Thymus (tissue), 11 donors: ENCODE measurements at regions not wholly inside any gene's neighbourhood (a gene's known extent, or its start where the extent isn't known, plus 50 kb on each side); places are given as distances from the start of the nearest gene placed in this dataset.

Experiments
- DNase-seq, 9 donors: peaks; one replicate each; pipeline ENCODE4 v3.0.0-alpha.2; 2013; ENCODE audit warnings: low spot score in 9 of 9, low read depth in 6 of 9, missing footprints in 1 of 9
- H3K27ac ChIP-seq, 2 donors: one replicate each; pipeline ENCODE4 v1.5.1; 2013; ENCODE audit warnings: control low read depth in 1 of 2, low read depth in 1 of 2, low read length in 1 of 2, mild to moderate bottlenecking in 1 of 2, moderate library complexity in 1 of 2
- H3K27me3 ChIP-seq, 2 donors: one replicate each; pipeline ENCODE4 v1.5.1; 2013; ENCODE audit warnings: low read length in 1 of 2; ENCODE audit not compliant: control insufficient read depth in 2 of 2, insufficient read depth in 1 of 2
- H3K36me3 ChIP-seq, 2 donors: one replicate each; pipeline ENCODE4 v1.5.1; 2013; ENCODE audit warnings: low read length in 1 of 2, mild to moderate bottlenecking in 1 of 2, moderate library complexity in 1 of 2; ENCODE audit not compliant: control insufficient read depth in 2 of 2, insufficient read depth in 2 of 2
- H3K4me1 ChIP-seq, 2 donors: one replicate each; pipeline ENCODE4 v1.5.1; 2013; ENCODE audit warnings: low read length in 2 of 2; ENCODE audit not compliant: control insufficient read depth in 2 of 2, insufficient read depth in 2 of 2
- H3K4me3 ChIP-seq, 2 donors: one replicate each; pipeline ENCODE4 v1.5.1; 2013; ENCODE audit warnings: low read length in 2 of 2, control low read depth in 1 of 2, mild to moderate bottlenecking in 1 of 2
- H3K9me3 ChIP-seq, 2 donors: one replicate each; pipeline ENCODE4 v1.5.1; 2013; ENCODE audit warnings: low read length in 1 of 2, mild to moderate bottlenecking in 1 of 2; ENCODE audit not compliant: control insufficient read depth in 2 of 2, insufficient read depth in 1 of 2
- WGBS: extraction: QIAGEN DNeasy Blood & Tissue Kit; methylation state at CpG from one replicate; pipeline ENCODE4 v1.1.7; 2013; 5-methylcytosine and 5-hydroxymethylcytosine counted together
- donor health status: healthy.

- H3K36me3 ChIP-seq, result no peaks in the 10 kb centered on the region
- no peak overlapping the region for H3K27ac ChIP-seq
- WGBS, result 98% methylated on average over 1 of the region's 1 CpG
- H3K4me3 ChIP-seq, result no peak overlapping the region
- no peaks in the 10 kb centered on the region for H3K9me3 ChIP-seq
- H3K27me3 ChIP-seq, result no peaks in the 10 kb centered on the region
- DNase-seq, result no peak
- peaks cover 0 to 23% of the 10 kb centered on the region in 2 donors for H3K4me1 ChIP-seq
Measured at GRCh38 chr13:24090049-24090448, 70.5 kb upstream of the SPATA13 start.

DNA sequence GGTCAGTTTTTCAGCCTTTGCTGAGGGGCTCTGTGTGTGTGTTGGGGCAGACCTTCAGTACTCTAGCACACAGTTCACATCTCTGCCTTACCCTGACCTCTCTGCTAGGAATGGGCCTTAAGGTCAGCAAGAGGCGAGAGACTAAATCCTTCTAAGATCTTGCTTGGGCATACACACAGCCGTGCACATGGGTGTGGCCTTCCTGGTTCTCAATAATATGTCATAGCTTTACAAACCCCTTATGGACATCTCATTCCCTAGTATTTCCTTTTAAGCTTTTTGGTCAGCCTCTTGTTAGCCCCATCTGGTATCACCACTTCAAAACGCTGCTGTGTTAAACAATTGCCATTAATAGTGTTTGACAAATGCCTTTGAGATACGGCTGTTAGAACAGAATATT is 69.4 kb upstream of the SPATA13 start:
- no peak overlapping the region for H3K4me3 ChIP-seq
- H3K9me3 ChIP-seq, result no peaks in the 10 kb centered on the region
- peaks cover 0 to 13% of the 10 kb centered on the region in 2 donors for H3K4me1 ChIP-seq
- no peaks in the 10 kb centered on the region for H3K36me3 ChIP-seq
- H3K27me3 ChIP-seq, result no peaks in the 10 kb centered on the region
- DNase-seq, result no peak
- WGBS, result 98% methylated on average over 4 of the region's 4 CpGs
- no peak overlapping the region for H3K27ac ChIP-seq

DNA sequence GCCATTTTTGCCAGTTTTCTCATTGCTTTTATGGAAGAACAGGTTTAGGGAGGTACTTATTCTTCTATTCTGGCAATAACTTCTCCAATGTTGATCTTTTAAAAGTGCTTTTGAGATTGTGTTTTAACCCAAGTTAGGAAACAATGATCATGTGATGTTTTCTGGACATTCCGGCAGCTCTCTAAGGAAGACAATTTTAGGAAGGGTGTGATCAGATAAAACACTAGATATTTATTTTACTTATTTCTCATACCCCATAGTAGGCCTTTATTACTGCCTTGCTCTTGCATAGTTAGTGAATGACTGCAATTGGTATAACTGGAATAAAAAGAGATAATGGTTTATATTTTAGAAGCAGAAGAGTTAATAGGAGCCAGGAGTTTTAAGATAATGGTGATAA is 68.4 kb upstream of the SPATA13 start:
- no peaks in the 10 kb centered on the region for H3K9me3 ChIP-seq
- peaks cover 6 to 11% of the 10 kb centered on the region in 2 donors for H3K4me1 ChIP-seq
- H3K27ac ChIP-seq, result no peak overlapping the region
- no peaks in the 10 kb centered on the region for H3K27me3 ChIP-seq
- DNase-seq, result no peak
- H3K36me3 ChIP-seq, result no peaks in the 10 kb centered on the region
- 97% methylated on average over 1 of the region's 1 CpG for WGBS
- H3K4me3 ChIP-seq, result no peak overlapping the region

DNA sequence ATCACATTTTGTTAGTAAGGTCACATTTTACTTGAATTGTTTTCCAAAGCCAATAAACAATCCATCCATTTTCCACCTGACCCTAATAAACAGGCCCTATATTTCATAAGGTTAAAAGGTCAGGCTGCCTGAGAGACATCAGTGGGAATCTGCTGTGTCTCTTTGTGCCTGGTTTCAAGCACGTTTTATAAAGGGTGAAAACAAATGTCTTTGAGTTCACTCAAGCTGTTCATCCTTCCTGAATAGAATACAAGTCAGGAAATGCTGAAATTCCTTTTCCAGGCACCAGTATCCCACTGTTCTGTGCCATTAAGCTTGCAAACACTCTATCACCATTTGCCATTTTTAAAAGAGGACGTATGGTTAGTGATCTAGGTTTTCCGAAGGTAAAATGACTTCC is 67.5 kb upstream of the SPATA13 start:
- Histone ChIP-seq H3K36me3 (no peaks in the 10 kb centered on the region), H3K27ac (no peak overlapping the region), H3K27me3 (no peaks in the 10 kb centered on the region), H3K9me3 (no peaks in the 10 kb centered on the region), H3K4me1 (peaks cover 16 to 17% of the 10 kb centered on the region in 2 donors), H3K4me3 (no peak overlapping the region)
- no peak for DNase-seq
- 98% methylated on average over 3 of the region's 3 CpGs for WGBS

GRCh38 chr13:24096659-24097058 is 63.9 kb upstream of the SPATA13 start:
- no peaks in the 10 kb centered on the region for H3K36me3 ChIP-seq
- DNase-seq, result no peak
- WGBS, result 94% methylated on average over 3 of the region's 3 CpGs
- H3K9me3 ChIP-seq, result no peaks in the 10 kb centered on the region
- peaks cover 17 to 21% of the 10 kb centered on the region in 2 donors for H3K4me1 ChIP-seq
- H3K4me3 ChIP-seq, result no peak overlapping the region
- no peaks in the 10 kb centered on the region for H3K27me3 ChIP-seq
- H3K27ac ChIP-seq, result no peak overlapping the region

DNA sequence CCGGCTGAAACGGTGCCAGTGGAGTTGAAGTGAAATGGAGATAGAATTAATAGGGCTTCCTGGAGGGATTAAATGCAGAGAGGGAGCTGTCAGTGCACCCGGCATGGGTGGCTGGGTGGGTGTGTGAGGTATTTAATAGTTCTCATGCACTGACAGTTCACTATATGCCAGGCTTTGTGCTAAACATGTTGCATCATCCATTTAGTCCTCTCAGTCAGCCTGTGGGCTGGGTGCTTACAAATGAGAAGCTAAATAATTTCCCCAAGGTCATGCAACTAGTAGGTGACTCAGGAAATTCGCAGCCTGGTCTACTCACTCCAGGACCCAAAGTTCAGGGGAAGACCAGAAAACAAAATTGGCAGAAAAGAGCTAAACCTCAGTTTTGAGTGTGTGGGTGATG is 63.5 kb upstream of the SPATA13 start:
- H3K36me3 ChIP-seq, result no peaks in the 10 kb centered on the region
- 86% methylated on average over 4 of the region's 4 CpGs for WGBS
- H3K27ac ChIP-seq, result peak overlapping the region in 1 of 2 donors; percentile 50
- H3K4me3 ChIP-seq, result no peak overlapping the region
- no peaks in the 10 kb centered on the region for H3K27me3 ChIP-seq
- no peak for DNase-seq
- no peaks in the 10 kb centered on the region for H3K9me3 ChIP-seq
- H3K4me1 ChIP-seq, result peaks cover 17 to 21% of the 10 kb centered on the region in 2 donors

GRCh38 chr13:24097667-24098066 is 62.9 kb upstream of the SPATA13 start:
- H3K36me3 ChIP-seq, result no peaks in the 10 kb centered on the region
- no peak overlapping the region for H3K4me3 ChIP-seq
- peaks cover 17 to 21% of the 10 kb centered on the region in 2 donors for H3K4me1 ChIP-seq
- H3K9me3 ChIP-seq, result no peaks in the 10 kb centered on the region
- DNase-seq, result peak in 7 of 9 donors; percentile 18 to 81 (median 48)
- H3K27me3 ChIP-seq, result no peaks in the 10 kb centered on the region
- peak overlapping the region; percentile 31 to 50 for H3K27ac ChIP-seq
- 4% methylated on average over 6 of the region's 6 CpGs for WGBS

- Histone ChIP-seq H3K27ac (no peak overlapping the region), H3K4me3 (no peak overlapping the region), H3K4me1 (peaks cover 17 to 21% of the 10 kb centered on the region in 2 donors), H3K27me3 (no peaks in the 10 kb centered on the region), H3K9me3 (no peaks in the 10 kb centered on the region), H3K36me3 (no peaks in the 10 kb centered on the region)
- 84% methylated on average over 5 of the region's 5 CpGs for WGBS
- DNase-seq, result no peak
Measured at GRCh38 chr13:24099490-24099889, 61.0 kb upstream of the SPATA13 start.

DNA sequence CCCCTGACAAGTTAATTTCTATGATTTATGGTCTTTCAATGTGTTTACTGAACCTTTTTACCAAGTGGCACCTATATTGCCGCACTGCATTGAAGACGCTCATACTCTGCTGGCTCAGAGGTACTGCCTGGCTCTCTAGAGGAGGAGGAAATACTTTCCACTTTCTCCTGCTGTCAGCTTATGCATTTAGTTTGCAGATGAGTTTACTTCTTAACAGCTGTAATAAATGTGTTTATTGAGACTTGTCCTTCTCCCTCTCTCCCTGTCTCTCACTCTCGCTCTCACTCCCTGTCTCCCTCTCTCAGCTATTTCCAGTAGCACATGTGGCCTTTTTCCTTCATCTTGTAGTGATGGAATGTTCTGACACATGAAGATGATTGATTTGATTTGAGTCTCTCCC is 60.3 kb upstream of the SPATA13 start:
- no peaks in the 10 kb centered on the region for H3K27me3 ChIP-seq
- no peak for DNase-seq
- H3K4me1 ChIP-seq, result peaks cover 17 to 21% of the 10 kb centered on the region in 2 donors
- H3K4me3 ChIP-seq, result no peak overlapping the region
- H3K36me3 ChIP-seq, result no peaks in the 10 kb centered on the region
- 98% methylated on average over 3 of the region's 3 CpGs for WGBS
- H3K9me3 ChIP-seq, result no peaks in the 10 kb centered on the region
- H3K27ac ChIP-seq, result no peak overlapping the region
